BJ (cell line): ENCODE measurements at regions not wholly inside any gene's neighbourhood (a gene's known extent, or its start where the extent isn't known, plus 50 kb on each side); places are given as distances from the start of the nearest gene placed in this dataset.
"Not testable (repeated sequence)": the region's sequence is repeated elsewhere in the genome, so short reads cannot be mapped to it uniquely, and the experiment has no call there.

ENCODE experiments used
- CTCF ChIA-PET: fragments of 350-600 bp; formaldehyde crosslinking; extraction: SDS; loops from one replicate; lab custom pipeline; 2021; ENCODE audit warnings: antibody characterized with exemption, inconsistent platforms; lab: Yijun Ruan, JAX
- POLR2A ChIA-PET: fragments of 300-600 bp; sonication (Branson Sonifier 250); formaldehyde crosslinking; extraction: SDS; loops from one replicate; lab custom pipeline; 2021; ENCODE audit warnings: antibody characterized with exemption; lab: Charles Lee
- DNase-seq: peaks from one replicate; pipeline ENCODE4 v3.0.0-alpha.2; 2011; ENCODE audit warnings: low read depth
- H3K27me3 ChIP-seq: 2 replicates; pipeline ENCODE4 v1.6.0; 2011; ENCODE audit warnings: low read length; ENCODE audit not compliant: control insufficient read depth, insufficient read depth
- H3K36me3 ChIP-seq: 2 replicates; pipeline ENCODE4 v1.5.1; 2011; ENCODE audit warnings: low read length; ENCODE audit not compliant: control insufficient read depth, insufficient read depth
- H3K4me3 ChIP-seq: 2 replicates; pipeline ENCODE4 v1.5.1; 2011; ENCODE audit warnings: low read depth, mild to moderate bottlenecking, control low read depth, low read length
- CTCF ChIP-seq: IDR thresholded peaks from 2 replicates; pipeline ENCODE4 v1.5.1; 2011; ENCODE audit warnings: low read depth, mild to moderate bottlenecking, control low read depth, inconsistent platforms, low read length, moderate library complexity; ENCODE audit not compliant: insufficient read depth

- no peak overlapping the region for H3K4me3 ChIP-seq
- no peak for DNase-seq
- H3K36me3 ChIP-seq, result no peaks in the 10 kb centered on the region
- ChIA-PET POLR2A (no interaction called here), CTCF (interaction anchor here (0.6 kb wide), 1 partner anchor 9 kb away, joined by 3 read pairs; no protein-coding TSS in a partner anchor)
- H3K27me3 ChIP-seq, result no peaks in the 10 kb centered on the region
- no peak for TF ChIP-seq CTCF
These were observed 68.1 kb upstream of the PCDH8 start for GRCh38 chr13:52916486-52916990.

GRCh38 chr13:52911340-52911739 is 62.9 kb upstream of the PCDH8 start:
- no peak for DNase-seq
- Histone ChIP-seq H3K36me3 (no peaks in the 10 kb centered on the region), H3K27me3 (peaks cover 4% of the 10 kb centered on the region; the same call in 1 of the 2 replicates), H3K4me3 (no peak overlapping the region)
- POLR2A ChIA-PET, result no interaction called here
- CTCF ChIA-PET, result no interaction called here
- TF ChIP-seq CTCF, result no peak

DNA sequence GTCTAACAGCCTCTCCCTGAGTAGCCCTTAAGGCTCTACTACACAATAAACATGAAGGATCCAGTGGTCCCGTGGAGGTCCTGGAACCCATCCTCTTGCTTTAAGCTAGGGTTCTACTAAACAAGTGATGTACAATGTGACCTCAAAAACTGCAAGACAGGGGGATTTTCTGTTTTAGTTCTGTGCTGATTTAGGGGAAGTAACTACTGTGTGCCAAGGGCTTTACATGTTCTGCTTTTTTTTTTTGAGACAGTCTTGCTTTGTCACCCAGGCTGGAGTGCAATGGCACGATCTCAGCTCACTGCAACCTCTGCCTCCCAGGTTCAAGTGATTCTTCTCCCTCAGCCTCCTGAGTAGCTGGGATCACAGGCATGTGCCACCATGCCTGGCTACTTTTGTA is 61.9 kb upstream of the PCDH8 start:
- H3K36me3 ChIP-seq, CTCF ChIA-PET, H3K4me3 ChIP-seq, H3K27me3 ChIP-seq, POLR2A ChIA-PET, DNase-seq: not testable (repeated sequence)

- no peaks in the 10 kb centered on the region for H3K36me3 ChIP-seq
- TF ChIP-seq CTCF, result no peak
- DNase-seq, result no peak
- peaks cover 5% of the 10 kb centered on the region; the same call in 1 of the 2 replicates for H3K27me3 ChIP-seq
- ChIA-PET CTCF (no interaction called here), POLR2A (no interaction called here)
- no peak overlapping the region for H3K4me3 ChIP-seq
These were observed 57.9 kb upstream of the PCDH8 start for GRCh38 chr13:52906122-52906903.

- no peak overlapping the region for H3K4me3 ChIP-seq
- H3K36me3 ChIP-seq, result no peaks in the 10 kb centered on the region
- ChIA-PET CTCF (no interaction called here), POLR2A (no interaction called here)
- peaks cover 5% of the 10 kb centered on the region; the same call in 1 of the 2 replicates for H3K27me3 ChIP-seq
- TF ChIP-seq CTCF, result no peak
- no peak for DNase-seq
These were observed 57.3 kb upstream of the PCDH8 start for GRCh38 chr13:52905701-52906100.
